ENCODE measurements at regions not wholly inside any gene's neighbourhood (a gene's known extent, or its start where the extent isn't known, plus 50 kb on each side); places are given as distances from the start of the nearest gene placed in this dataset.

DNA sequence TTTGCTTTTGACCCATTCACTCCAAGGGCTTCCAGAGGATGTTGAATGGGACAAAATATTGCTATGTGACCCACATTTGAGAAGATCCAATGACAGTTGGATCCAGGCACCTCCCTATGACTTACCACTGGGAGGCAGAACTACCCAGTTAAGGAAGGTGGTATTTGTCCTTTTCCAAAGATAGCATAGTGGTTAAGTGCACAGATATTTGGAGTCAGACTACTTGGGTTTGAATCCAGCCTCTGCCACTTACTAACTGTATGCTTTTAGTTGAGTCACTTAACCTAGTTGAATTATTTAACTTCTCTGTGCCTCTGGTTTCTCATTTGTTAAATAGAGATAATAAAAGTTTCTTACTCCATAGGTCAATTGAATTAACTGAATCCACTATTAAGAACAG lies 74.5 kb upstream of the PALM2AKAP2 start:
- FAIRE-seq (no peak), DNase-seq (ENCODE audit: low read depth in 1 of 2, low spot score in 2 of 2) (no peak)
- no peak overlapping the region for H3K18ac ChIP-seq (ENCODE audit: extremely low read depth, low read length)

More for the DNA sequence above, 74.5 kb upstream of the PALM2AKAP2 start:
- no peak overlapping the region for H4K91ac ChIP-seq (replicated peaks; ENCODE audit: insufficient read length, low read length)
- H3K14ac ChIP-seq (ENCODE audit: insufficient read length) = no peak overlapping the region
- H3K4ac ChIP-seq (replicated peaks; ENCODE audit: insufficient read length, low read depth, low read length) = no peak overlapping the region
- H2BK120ac ChIP-seq (replicated peaks; ENCODE audit: low read depth, low read length) = no peak overlapping the region
- no peak overlapping the region for H3K4me3 ChIP-seq (ENCODE audit: extremely low read depth in 1 of 4, insufficient read depth in 2 of 4, low read depth in 3 of 4, low read length in 4 of 4)
- no peaks in the 10 kb centered on the region for H3K27me3 ChIP-seq (replicated peaks in 1 of 4; ENCODE audit: control insufficient read depth in 3 of 4, extremely low read depth in 1 of 4, insufficient read depth in 3 of 4, low read length in 3 of 4)
- H4K5ac ChIP-seq (ENCODE audit: insufficient read length, low read depth, low read length) = no peak overlapping the region
- no peak overlapping the region for H3K4me2 ChIP-seq (ENCODE audit: insufficient read depth in 1 of 2, low read depth in 2 of 2, low read length in 2 of 2)
- no peaks in the 10 kb centered on the region for H3K79me1 ChIP-seq (ENCODE audit: low read depth, low read length)
- no peaks in the 10 kb centered on the region for H3K4me1 ChIP-seq (replicated peaks in 1 of 4; ENCODE audit: control insufficient read depth in 3 of 4, insufficient read depth in 4 of 4, low read length in 3 of 4)
- no peaks in the 10 kb centered on the region for H3K23me2 ChIP-seq (ENCODE audit: low read depth, low read length)
- H2BK15ac ChIP-seq (ENCODE audit: low read length) = no peak overlapping the region
- no peaks in the 10 kb centered on the region for H3K36me3 ChIP-seq (ENCODE audit: control insufficient read depth in 2 of 4, insufficient read depth in 4 of 4, low read length in 3 of 4)
- no peaks in the 10 kb centered on the region for H3K9me3 ChIP-seq (ENCODE audit: insufficient read depth in 2 of 2, low read depth in 1 of 2, low read length in 1 of 2)
- no peak overlapping the region for H3K27ac ChIP-seq (ENCODE audit: low read depth, low read length)
- TF ChIP-seq SP2 (IDR thresholded peaks at IDR 0.05; ENCODE audit: low read length) (no peak), RAD21 (IDR thresholded peaks at IDR 0.05 in 1 of 2, conservative IDR thresholded peaks at IDR 0.05 in 1 of 2; ENCODE audit: low read depth in 2 of 2, low read length in 2 of 2) (peak; percentile 35 to 52), FOSL1 (IDR thresholded peaks at IDR 0.05; ENCODE audit: insufficient read depth, low read depth, low read length) (no peak), TBP (IDR thresholded peaks at IDR 0.05; ENCODE audit: low read depth, low read length) (peak; percentile 99), TEAD4 (IDR thresholded peaks at IDR 0.05; ENCODE audit: low read depth, low read length) (0 out of 2 replicates have a peak, but pooled peaks have one; percentile 21), SRF (IDR thresholded peaks at IDR 0.05; ENCODE audit: low read depth, low read length) (no peak)
- TF ChIP-seq, protein P1, sequence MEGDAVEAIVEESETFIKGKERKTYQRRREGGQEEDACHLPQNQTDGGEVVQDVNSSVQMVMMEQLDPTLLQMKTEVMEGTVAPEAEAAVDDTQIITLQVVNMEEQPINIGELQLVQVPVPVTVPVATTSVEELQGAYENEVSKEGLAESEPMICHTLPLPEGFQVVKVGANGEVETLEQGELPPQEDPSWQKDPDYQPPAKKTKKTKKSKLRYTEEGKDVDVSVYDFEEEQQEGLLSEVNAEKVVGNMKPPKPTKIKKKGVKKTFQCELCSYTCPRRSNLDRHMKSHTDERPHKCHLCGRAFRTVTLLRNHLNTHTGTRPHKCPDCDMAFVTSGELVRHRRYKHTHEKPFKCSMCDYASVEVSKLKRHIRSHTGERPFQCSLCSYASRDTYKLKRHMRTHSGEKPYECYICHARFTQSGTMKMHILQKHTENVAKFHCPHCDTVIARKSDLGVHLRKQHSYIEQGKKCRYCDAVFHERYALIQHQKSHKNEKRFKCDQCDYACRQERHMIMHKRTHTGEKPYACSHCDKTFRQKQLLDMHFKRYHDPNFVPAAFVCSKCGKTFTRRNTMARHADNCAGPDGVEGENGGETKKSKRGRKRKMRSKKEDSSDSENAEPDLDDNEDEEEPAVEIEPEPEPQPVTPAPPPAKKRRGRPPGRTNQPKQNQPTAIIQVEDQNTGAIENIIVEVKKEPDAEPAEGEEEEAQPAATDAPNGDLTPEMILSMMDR (IDR thresholded peaks at IDR 0.05; ENCODE audit: control extremely low read depth in 1 of 3, insufficient read depth in 1 of 3, low read depth in 1 of 3, low read length in 3 of 3) = peak in 1 of 3 experiments; percentile 33; a peak in 1 of 4 replicates
- TF ChIP-seq, protein P2, sequence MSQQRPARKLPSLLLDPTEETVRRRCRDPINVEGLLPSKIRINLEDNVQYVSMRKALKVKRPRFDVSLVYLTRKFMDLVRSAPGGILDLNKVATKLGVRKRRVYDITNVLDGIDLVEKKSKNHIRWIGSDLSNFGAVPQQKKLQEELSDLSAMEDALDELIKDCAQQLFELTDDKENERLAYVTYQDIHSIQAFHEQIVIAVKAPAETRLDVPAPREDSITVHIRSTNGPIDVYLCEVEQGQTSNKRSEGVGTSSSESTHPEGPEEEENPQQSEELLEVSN (IDR thresholded peaks at IDR 0.05) = no peak
- H3K23ac ChIP-seq (ENCODE audit: insufficient read length) = no peak overlapping the region
- no peak overlapping the region for H2AK5ac ChIP-seq (ENCODE audit: low read depth, low read length)
- H3K9ac ChIP-seq (replicated peaks in 1 of 4; ENCODE audit: extremely low read depth in 1 of 4, low read depth in 3 of 4, low read length in 3 of 4) = no peak overlapping the region
- ChIA-PET CTCF (ENCODE audit: partially characterized antibody) (no interaction called here), POLR2A (ENCODE audit: partially characterized antibody) (no interaction called here)
- H2BK5ac ChIP-seq (ENCODE audit: low read depth, low read length) = no peak overlapping the region
- H2BK12ac ChIP-seq (ENCODE audit: low read depth, low read length) = no peak overlapping the region
- H2AFZ ChIP-seq (ENCODE audit: low read length) = no peak overlapping the region
- no peak overlapping the region for H4K8ac ChIP-seq (ENCODE audit: extremely low read depth, insufficient read depth, low read length)
- no peak overlapping the region for H3K56ac ChIP-seq (replicated peaks; ENCODE audit: insufficient read length, low read depth, low read length)
- no peaks in the 10 kb centered on the region for H4K20me1 ChIP-seq (replicated peaks in 1 of 2; ENCODE audit: control insufficient read depth in 1 of 2, insufficient read depth in 2 of 2, low read length in 2 of 2)
- H3K79me2 ChIP-seq (ENCODE audit: control insufficient read depth in 1 of 2, insufficient read depth in 2 of 2, low read length in 2 of 2) = no peaks in the 10 kb centered on the region
- H2BK20ac ChIP-seq (ENCODE audit: low read length) = no peak overlapping the region
